GM20431 (cell line): ENCODE measurements at regions not wholly inside any gene's neighbourhood (a gene's known extent, or its start where the extent isn't known, plus 50 kb on each side); places are given as distances from the start of the nearest gene placed in this dataset.
"Not testable (repeated sequence)": the region's sequence is repeated elsewhere in the genome, so short reads cannot be mapped to it uniquely, and the experiment has no call there.

Experiments used
- in situ Hi-C: fragments of 300-500 bp; cut with MseI, MboI; formaldehyde crosslinking; loops from one replicate; pipeline ENCODE4 v1.15.0; 2020; ENCODE audit warnings: low sequenced_read_pairs; ENCODE audit not compliant: unreplicated experiment

DNA sequence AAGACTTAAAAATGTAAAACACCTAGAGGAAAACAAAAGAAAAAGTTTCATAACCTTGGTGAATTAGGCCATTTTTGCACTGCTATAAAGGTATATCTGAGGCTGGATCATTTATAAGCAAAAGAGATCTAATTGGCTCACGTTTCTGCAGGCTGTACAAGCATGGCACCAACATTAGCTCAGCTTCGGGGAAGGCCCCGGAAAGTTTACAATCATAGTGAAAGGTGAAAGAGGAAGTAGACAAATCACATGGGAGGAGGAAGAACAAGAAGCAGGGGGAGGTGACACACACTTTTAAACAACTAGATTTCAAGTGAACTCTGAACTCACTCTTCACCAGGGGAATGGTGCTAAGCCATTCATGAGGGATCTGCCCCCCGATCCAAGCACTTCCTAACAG lies 1358.5 kb upstream of the PCDH9 start:
- in situ Hi-C loops = no loop called here

DNA sequence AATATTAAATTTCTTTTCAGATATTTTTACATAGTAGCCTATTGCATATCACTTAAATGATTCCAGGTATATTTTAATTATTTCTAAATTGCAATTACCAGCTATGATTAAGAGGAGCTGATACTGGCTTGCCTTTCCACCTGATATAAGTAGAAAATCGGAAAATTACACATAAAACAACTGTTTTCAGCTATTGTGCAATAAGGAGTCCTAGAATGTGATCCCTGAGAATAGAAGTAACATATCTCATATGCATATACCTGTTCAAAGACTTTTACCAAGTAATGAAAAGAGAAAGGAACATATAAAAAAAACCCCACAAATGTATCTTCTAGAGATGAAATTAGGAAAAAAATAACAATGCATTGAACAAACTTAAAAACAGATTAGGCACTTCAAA lies 1354.6 kb upstream of the PCDH9 start:
- in situ Hi-C loops = no loop called here

DNA sequence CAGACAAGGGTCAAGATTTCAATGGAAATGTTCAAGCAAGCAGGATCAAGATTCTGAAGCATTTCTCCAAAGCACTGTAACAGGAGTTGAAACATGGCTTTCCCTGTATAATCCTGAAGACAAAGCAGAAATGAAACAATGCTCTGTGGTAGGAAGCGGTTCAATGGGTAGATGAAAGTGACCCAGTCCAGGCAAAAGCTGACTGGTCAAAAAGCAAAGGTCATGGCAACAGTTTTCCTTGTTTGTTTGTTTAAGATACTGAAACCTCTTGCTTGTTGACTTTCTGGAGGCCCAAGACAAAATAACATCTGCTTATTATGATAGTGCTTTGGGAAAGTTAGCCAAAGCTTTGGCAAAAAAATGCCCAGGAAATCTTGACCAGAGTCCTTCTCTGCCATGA lies 1343.9 kb upstream of the PCDH9 start:
- in situ Hi-C loops = no loop called here

DNA sequence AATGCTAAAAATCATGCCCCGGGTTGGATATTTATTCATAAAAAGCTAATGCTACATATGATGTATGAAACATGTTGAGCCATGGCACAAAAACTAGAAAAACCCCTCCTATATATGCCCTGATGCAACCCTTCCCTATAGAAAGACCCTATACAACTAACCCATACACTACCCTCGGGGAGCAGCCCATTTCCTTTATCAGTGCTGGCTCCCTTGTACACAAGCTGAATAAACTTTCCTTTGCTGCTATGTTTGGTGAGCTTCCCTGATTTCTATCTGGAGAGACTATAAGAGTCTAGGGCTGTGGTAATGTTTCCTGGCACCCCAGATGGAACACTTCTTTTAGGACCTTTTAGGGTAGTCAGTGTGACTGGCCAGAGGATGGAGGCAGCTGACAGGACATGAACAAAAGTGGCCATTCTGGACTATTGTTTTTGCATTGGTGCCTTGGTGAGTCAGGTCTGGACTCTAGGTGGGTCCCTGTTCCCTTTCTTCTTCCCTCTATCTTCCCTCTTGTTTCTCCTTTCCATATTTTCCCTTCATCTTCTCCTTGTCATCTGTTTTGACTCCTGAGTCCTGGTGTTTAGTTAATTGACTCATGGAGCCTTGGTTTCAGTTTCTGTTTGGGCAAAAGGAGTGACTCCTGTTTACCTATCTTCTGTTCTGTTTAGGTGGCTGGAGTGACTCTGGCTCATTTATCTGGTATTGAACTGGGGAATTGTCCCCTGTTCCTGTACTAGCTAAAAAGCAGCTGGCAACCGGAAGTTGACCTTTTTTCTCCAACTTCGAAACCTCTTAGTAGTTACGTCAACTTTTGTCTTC lies 1321.8 kb upstream of the PCDH9 start:
- in situ Hi-C loops = no loop called here

DNA sequence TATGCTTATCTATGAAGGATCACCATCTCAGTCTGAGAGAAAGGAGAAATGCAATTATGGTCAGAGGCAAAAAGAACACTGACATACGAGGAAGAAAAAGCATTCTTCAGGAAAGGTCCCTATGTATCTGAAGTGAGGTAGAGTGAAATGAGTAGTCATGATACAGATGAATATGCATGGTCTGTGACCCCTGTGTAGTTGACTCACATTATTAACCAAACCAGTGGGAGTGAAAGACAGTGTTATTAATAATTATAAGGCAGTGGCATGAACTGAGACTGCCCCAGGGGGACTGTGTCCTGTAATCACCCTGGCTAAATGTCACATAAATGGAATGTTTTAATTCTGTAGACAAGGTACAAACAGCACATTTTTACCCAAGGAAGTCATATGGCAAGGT lies 1320.2 kb upstream of the PCDH9 start:
- in situ Hi-C loops = no loop called here

DNA sequence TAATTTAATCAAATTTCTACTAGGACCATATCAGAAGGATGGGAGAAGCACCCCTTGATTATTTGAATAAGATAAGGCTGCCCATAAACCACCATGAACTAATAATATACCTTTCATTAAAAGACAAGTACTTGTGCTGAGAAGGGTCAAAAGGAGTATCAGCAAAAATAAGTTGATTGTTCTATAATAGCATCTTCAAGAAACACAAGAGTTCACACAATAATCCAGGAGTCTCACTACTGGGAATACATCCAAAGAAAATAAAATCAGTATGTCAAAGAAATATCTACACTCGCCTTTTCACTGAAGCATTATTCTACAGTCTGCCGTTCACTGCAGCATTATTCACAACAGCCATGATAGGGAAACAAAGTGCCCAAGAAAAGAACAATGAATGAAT lies 1310.1 kb upstream of the PCDH9 start:
- in situ Hi-C loops = no loop called here

DNA sequence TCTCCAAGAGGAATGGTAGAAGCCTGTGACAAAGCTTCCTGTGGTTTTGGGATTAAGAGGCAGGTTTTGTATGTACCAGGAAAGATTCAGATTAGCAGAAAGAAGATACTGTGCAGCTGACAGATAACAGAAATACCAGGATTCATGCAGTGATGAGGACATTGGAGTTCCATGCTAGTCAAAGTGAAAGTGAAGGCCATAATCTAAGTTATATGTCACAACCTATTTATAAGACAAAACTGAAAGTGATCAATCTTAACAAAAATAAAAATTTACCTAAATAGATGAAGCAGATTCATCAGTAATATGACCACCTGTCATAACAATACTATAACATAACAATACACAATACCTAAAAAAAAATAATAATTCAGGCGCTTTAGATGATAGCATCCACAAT lies 1305.2 kb upstream of the PCDH9 start:
- in situ Hi-C loops = no loop called here

DNA sequence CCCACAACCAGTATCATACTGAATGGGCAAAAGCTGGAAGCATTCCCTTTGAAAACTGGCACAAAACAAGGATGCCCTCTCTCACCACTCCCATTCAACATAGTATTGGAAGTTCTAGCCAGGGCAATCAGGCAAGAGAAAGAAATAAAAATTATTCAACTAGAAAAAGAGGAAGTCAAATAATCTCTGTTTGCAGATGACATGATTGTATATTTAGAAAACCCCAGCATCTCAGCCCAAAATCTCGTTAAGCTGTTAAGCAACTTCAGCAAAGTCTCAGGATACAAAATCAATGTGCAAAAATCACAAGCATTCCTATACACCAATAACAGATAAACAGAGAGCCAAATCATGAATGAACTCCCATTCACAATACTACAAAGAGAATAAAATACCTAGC lies 1297.0 kb upstream of the PCDH9 start:
- in situ Hi-C loops = not testable (repeated sequence)

DNA sequence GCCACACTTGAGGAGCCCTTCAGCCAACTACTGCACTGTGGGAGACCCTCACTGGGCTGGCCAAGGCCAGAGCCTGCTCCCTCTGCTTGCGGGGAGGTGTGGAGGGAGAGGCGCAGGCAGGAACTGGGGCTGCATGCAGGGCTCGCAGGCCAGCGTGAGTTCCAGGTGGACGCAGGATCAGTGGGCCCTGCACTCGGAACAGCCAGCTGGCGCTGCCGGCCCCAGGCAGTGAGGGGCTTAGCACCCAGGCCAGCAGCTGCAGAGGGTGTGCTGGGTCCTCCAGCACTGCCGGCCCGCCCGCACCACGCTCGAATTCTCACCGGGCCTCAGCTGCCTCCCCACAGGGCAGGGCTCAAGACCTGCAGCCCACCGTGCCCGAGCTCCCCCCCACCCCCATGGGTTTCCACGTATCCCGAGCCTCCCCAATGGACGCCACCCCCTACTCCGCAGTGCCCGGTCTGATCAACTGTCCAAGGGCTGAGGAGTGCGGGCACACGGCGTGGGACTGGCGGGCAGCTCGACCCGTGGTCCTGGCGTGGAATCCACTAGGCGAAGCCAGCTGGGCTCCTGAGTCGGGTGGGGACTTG lies 1293.8 kb upstream of the PCDH9 start:
- in situ Hi-C loops = no loop called here

DNA sequence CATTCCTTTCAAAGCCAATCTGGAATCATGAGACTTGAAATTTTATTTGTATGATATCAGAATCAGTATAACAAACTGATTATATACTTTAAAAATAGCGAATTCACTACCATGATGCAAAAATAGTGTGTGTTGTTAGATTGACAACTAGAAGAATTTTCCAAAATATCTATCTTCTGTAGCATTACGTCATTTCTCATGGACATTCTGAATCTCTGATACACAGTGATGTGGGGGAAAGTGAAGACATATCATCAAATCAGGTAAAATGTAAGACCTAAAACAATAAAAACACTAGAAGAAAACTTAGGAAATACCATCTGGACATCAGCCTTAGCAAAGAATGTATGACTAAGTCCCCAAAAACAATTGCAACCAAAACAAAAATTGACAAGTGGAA lies 1292.0 kb upstream of the PCDH9 start:
- in situ Hi-C loops = no loop called here

DNA sequence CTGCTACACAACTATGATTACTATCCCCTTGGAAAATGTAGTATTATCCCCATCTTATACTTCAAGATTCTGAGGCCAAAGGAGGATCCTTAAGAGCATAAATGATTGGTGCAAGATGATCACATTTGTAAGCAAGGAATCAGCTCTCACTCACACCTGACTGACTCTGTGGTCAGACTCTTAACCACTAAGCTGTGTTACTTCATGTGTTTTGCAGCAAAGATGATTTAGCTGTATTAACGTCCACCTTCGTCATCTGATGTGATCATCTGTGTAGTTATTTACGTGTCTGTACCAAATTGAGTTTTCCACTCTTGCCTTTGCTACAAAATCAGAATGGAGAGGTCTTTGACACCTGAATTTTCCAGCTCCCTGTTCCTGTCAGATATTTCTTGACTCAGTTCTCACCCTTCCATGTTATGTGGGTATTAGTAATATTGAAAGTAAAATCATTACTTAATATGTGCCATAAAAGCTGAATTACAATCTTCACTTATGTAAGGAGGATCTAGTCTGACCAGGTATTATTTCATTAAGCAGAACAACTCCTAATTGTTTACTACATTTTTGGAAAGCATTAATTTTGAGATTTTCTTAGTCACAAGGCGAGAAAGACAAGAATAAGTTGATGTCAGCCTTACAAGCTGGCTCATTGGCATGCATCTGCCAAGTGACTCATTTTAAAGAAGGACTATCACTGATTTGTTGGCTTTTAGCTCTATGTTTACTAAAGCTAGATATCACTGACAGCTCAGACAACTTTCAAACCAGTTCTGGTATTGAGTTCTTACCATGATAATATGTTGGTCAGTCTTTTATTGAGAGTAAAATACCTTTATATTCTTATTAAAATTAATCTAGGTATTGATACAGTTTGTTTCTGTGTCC lies 1279.8 kb upstream of the PCDH9 start:
- in situ Hi-C loops = no loop called here

DNA sequence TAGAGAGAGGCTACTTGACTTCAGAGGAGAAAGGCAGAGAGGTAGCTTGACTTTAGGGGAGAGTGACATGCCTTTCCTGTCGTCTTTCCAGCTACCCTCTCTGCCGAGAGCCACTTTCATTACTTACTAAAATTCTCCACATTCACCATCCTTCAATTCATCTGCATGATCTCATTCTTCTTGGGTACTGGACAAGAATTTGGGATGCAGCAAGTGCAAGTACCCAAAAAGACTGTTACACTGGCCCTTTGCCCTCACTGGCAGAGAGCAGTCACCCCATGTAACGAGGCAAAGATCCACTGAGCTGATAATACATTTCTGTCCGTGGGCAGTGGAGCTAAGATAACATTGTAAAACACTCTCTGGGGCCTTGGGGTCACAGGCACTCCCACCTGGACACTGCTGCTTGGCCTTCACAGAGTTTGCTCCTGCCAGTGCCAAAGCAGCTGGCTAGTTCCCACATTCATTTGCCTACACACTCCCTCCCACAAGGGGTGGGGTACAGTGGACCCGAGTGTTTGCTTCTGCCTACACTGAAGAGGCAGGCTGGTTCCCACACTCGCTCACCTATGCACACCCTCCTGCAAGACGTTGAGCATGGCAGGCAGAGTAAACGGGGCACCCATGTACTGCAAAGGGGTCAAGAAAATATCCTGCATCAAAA lies 1276.9 kb upstream of the PCDH9 start:
- in situ Hi-C loops = no loop called here

DNA sequence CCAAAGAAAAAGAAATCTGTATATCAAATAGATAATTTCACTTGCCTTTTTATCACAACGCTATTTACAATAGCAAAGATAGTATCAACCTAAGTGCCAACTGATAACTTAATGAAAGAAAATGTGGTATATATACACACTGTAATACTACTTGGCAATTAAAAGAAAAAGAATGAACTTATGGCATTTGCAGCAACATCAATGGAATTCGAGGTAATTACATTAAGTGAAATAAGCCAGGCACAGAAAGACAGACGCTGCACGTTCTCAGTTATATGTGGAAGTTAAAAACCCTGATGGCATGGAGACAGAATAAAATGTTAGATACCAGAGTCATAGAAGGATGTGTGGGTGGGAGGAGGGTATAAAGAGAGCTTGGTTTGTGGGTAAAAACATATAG lies 1260.5 kb upstream of the PCDH9 start:
- in situ Hi-C loops = no loop called here

DNA sequence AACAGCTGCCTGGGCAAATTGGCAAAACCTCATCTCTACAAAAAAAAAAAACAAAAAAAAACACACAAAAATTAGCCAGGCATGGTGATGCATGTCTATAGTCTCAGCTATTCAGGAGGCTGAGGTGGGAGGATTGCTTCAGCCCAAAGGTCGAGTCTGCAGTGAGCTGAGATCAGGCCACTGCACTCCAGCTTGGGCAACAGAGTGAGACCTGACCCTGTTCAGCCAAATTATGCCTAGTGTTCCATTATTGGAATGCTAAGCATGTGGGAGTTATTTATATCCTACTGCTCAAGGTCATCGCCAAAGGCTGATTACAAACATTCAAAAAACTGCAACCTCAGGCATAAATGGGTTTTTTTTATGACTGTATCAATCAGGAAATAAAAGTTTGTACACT lies 1251.0 kb upstream of the PCDH9 start:
- in situ Hi-C loops = no loop called here

DNA sequence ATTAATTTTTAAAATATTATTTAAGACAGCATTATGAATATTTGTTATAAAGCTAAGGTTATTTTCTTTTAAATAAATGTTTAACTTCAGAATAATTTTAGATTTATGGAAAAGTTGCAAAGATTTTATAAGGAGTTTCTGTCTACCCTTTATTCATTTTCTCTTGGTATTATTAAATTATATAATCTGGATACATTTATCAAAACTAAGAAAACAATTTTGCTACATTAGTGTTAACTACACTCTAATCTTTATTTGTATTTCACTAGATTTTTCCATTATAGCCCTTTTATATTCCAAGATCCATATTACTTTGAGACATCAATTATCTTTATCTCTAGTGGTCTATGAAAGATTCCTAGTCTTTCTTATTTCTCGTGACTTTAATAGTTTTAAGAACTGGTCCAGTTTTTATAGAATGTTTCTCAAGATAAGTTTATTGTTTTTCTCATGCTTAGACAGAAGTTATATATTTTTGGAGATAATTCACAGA lies 1243.7 kb upstream of the PCDH9 start:
- in situ Hi-C loops = no loop called here

DNA sequence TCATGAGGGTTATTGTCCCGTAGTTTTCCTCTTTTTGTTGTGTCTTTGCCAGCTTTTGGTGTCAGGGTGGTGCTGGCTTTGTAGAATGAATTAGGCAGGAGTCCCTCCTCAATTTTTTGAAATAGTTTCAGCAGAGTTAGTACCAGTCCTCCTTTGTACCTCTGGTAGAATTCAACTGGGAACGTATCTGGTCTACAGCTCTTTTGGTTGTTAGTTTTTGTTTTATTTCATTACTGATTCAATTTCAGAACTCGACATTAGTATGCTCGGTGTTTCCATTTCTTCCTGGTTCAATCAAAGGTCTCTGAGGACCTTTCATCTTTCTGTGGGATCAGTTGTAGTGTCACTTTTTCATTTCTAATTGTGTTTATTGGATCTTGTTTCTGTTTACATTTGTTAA lies 1237.0 kb upstream of the PCDH9 start:
- in situ Hi-C loops = no loop called here

DNA sequence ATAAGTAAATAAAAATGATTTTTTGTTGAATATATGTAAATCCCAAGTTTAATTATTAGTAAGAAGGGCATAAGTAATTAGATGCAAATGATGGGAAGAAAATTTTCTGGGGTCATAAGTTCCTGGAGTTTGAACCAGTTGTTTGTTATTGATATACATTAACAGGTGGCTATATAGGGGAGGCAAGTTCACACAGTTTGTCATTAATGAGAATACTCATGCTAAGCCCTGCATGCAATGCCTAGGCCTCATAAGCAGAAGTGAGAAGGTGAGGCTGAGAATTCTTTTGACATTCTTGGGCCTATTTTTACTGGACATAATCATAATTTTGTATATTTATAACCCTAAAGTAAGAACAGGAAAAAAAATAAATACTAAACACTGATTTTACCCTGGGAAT lies 1210.7 kb upstream of the PCDH9 start:
- in situ Hi-C loops = no loop called here

DNA sequence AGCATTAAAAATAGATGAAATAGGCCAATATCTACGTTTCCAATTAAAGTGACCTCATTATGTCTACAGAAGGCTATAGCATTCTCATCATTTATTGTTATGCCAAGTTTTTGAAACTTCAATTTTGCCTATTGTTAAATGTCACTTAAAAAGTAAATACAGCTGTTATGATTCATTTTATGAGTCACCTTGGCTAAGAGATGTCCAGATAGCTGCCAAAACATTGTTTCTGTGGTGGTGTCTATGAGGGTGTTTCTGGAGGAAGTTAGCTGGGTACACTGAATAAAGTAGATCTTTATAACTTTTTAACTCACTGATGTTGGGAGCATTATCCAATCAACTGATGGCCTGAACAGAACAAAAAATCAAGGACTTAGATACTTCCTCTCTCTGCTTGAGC lies 1209.7 kb upstream of the PCDH9 start:
- in situ Hi-C loops = no loop called here

DNA sequence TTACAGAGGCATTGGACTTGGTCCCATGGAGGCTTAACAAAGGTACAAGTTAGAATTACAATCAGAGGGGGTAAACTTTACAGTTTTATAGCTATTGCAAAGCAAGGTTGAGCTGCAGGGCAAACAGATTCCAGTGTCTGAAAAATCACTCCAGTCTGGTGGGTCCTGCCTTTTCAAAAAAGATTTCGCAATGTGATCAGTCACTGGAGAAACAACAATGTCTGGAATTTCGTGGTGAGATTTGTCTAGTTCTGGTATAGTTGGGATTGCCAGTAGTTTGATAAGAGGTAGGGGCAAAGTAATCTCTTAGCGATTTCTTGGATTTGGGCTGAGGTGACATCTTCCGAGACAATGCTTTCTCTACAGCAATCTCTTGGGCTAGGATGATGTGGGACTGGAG lies 1198.2 kb upstream of the PCDH9 start:
- in situ Hi-C loops = no loop called here

DNA sequence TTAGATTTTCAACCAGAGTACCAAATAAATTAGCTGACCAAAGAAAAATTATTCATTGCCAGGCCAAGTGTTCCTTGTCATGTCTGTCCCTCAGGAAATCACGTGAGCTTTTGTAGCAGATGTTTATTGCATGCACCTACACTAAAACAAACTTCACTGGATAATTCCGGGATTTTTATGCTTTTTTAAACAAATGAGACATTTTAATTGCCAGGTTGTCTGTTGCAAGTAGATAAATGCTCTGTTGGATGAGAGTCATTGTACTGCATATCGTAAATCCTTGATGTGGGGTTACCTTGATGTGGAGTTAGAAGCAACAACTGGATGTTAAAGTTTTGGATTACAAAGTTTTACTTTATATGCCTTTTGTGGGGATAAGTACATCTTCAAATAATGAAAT lies 1187.7 kb upstream of the PCDH9 start:
- in situ Hi-C loops = no loop called here
